PC-3 (cell line): ENCODE measurements at regions not wholly inside any gene's neighbourhood (a gene's known extent, or its start where the extent isn't known, plus 50 kb on each side); places are given as distances from the start of the nearest gene placed in this dataset.

Experiments used
- CTCF ChIP-seq: fragments of 300-600 bp; sonication (generic); conservative IDR thresholded peaks from 2 replicates; pipeline ENCODE4 v1.5.1; 2017; ENCODE audit warnings: antibody characterized with exemption, low read depth, mild to moderate bottlenecking, low read length
- EZH2 ChIP-seq: fragments of 300-600 bp; sonication (generic); IDR thresholded peaks from one replicate; pipeline ENCODE4 v1.6.1; 2017; ENCODE audit warnings: antibody characterized with exemption, mild to moderate bottlenecking, low read length; ENCODE audit not compliant: unreplicated experiment

- TF ChIP-seq CTCF, result no peak
- no peak for TF ChIP-seq EZH2
Measured at GRCh38 chr20:11642866-11643265, 274.8 kb upstream of the BTBD3 start.
